A204.1 (cell line): ENCODE measurements at regions not wholly inside any gene's neighbourhood (a gene's known extent, or its start where the extent isn't known, plus 50 kb on each side); places are given as distances from the start of the nearest gene placed in this dataset.
"Not testable (repeated sequence)": the region's sequence is repeated elsewhere in the genome, so short reads cannot be mapped to it uniquely, and the experiment has no call there.

ENCODE experiments used
- FAIRE-seq: peaks from 2 replicates; lab custom pipeline; 2012; peaks lifted over from hg19 to GRCh38; lab: Jason Lieb, UNC

DNA sequence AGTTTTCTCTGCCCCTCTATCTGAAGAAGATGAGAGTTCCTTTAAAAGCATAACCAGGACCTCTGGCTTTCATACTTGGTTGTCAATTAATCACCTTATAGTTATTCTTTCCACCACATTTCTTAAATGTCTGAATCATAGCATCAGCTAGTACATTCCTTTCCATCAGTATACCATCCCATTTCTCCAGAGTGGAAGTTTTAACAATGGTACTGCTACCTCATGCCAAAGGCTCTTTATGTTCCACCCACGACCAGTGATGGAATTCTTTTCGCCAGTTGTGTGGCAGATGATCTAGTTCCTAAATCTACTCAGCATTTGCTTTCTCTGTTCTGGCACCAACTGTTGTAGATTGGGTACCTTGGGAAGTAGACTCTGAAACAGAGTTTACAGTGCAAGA, 379.8 kb downstream of the ZNF674 start:
- no peak for FAIRE-seq

DNA sequence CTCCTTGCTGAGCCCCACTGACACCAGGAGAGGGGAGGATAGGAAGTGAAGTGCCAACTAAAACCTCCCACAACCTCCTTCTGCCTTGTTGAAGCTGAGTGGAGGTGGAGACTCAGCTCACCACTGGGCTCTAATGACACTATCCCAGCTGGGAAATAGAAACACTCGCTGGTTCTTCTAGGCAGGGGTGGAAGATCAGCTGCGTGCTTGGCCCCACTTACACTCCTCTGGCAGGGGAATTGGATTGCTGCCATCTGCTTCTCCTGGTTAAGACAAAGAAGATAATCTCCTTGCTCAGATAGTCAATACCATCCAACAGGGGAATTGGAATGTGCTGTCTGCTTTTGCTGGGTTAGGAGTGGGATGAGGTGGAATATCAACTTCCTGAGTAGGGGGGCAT, 392.5 kb downstream of the ZNF674 start:
- FAIRE-seq = no peak

DNA sequence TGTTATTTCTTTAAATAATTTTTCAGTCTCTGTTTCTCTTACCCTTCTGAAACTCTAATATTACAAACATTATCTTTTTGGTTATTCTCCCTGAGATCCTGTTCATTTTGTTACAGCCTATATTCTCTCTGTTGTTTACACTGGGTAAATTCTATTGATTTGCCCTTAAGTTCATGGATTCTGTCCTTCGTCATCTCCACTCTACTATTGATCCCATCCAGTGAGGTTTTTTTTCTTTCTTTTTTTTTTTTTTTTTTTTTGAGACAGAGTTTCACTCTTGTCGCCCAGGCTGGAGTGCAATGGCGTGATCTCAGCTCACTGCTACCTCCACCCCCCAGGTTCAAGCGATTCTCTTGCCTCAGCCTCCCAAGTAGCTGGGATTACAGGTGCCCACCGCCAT, 393.9 kb downstream of the ZNF674 start:
- FAIRE-seq = not testable (repeated sequence)

DNA sequence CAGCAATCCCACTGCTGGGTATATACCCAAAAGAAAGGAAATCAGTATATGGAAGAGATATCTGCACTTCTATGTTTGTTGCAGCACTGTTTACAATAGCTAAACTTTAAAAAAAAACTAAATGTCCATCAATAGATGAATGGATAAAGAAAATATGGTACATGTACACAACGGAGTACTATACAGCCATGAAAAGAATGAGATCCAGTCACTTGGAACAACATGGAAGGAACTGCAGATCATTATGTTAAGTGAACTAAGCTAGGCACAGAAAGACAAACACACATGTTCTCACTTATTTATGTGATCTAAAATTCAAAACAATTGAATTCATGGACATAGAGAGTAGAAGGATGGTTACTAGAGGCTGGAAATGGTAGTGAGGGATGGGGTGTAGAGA, 400.7 kb downstream of the ZNF674 start:
- no peak for FAIRE-seq

DNA sequence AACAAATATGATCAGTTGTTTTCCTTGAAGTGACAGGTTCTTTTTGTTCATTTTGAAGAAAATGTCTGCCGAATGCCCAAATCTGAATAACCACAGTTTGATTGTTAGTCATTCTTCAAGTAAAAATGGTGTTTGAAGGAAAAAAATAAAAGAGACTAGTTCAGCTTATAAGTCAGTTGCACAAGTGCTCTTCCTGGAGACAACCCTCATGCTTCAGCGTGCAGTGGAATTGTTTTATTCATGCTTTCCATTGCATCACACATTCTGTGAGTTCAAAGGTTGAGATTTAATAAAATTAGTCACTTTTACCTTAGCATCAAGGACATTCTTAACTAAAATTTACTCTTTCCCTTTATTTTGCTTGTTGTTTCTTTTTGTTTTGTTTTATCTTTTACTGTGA, 404.9 kb downstream of the ZNF674 start:
- FAIRE-seq = no peak

DNA sequence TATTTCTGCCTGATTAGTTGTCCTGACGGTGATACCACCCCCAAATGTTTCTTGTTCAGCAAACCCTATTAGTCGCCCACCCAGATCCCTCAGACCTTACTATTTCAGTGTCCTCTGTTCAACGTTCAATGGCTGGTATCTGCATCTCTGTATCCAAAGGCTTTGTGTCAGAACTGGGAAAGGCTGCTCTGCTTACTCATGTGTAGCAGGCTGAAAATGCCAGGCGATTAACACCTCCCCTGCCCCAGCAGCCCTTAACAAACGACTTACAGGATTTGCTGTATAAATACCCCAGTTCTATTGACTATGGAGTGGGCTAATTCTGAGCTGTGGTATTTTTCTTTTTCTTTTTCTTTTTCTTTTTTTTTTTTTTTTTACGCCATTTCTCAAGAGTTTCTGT, 415.0 kb downstream of the ZNF674 start:
- no peak for FAIRE-seq

DNA sequence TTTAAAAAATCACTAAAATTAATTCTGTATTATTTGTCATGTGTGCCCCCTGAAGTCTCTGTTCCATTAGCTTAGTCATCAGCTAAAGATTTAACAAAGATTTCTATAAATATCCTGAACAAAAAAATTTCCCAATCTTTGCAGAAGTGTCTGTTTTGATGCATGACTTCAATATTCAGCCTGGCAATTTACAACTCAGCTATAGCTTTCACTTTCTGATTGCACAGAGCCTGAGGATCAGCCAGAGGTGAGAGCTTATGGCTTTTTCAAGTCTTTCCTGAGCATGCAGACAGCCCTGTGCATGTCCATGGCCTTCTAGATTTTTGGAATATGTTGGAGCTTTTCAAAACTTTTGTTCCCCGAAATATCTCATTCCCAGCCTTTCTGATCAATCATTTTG, 420.1 kb downstream of the ZNF674 start:
- no peak for FAIRE-seq

DNA sequence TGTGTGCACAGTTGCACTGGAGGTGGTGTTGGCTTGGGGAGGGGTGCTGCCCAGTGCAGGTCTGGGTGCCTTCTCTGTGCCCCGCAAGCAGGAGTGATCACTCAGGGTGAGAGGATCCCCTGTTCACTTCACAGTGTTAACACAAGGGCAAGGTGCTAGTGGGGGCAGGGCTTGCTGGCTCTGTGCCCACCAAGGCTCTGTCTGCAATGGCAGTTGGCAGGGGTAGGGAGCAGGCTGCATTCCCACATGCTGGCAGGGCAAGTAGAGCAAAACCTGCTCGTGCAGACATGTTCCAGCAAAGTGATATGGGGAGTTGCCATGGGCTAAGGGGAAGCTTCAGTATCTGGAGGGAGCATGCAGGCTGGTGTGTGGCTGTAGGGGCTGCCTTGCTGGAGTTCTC, 428.0 kb downstream of the ZNF674 start:
- FAIRE-seq = no peak

DNA sequence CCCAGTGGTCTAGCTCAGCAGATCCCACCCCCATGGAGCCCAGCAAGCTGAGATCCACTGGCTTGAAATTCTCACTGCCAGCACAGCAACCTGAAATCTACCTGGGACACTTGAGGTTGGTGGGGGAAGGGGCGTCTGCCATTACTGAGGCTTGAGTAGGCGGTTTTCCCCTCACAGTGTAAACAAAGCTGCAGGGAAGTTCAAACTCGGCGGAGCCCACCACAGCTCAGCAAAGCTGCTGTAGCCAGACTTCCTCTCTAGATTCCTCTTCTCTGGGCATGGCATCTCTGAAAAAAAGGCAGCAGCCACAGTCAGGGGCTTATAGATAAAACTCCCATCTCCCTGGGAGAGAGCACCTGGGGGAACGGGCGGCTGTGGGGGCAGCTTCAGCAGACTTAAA, 457.9 kb downstream of the ZNF674 start:
- FAIRE-seq = not testable (repeated sequence)

DNA sequence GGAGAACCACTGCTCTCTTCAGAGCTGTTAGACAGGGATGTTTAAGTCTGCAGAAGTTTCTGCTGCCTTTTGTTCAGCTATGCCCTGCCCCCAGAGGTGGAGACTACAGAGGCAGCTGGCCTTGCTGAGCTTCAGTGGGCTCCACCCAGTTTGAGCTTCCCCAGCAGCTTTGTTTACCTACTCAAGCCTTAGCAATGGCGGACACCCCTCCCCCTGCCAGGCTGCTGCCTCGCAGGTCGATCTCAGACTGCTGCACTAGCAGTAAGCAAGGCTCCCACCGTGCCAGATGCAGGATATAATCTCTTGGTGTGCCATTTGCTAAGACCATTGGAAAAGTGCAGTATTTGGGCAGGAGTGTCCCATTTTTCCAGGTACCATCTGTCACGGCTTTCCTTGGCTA, 465.1 kb downstream of the ZNF674 start:
- FAIRE-seq = not testable (repeated sequence)

DNA sequence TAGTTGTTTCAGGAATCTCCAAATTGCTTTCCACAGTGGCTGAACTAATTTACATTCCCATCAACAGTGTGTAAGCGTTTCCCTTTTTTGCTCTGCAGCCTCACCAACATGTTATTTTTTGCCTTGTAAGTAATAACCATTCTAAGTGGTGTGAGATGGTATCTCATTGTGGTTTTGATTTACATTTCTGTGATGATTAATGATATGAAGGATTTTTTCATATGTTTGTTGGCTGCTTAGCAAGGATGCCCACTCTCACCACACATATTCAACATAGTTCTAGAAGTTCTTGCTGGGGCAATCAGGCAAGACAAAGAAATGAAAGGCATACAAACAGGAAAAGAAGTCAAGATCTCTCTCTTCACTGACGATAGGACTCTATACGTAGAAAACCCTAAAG, 472.4 kb downstream of the ZNF674 start:
- FAIRE-seq = no peak

DNA sequence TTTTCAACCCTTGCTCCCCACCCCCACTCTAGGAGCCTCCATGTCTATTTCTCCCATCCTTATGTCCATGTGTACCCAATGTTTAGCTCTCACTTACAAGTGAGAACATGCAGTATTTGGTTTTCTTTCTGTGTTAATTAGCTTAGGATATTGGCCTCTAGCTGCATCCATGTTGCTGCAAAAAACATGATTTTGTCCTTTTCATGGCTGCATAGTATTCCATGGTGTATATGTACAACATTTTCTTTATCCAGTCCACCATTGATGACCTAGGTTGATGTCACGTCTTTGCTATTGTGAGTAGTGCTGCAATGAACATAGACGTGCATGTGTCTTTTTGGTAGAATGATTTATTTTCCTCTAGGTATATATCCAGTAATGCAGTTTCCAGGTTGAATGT, 472.8 kb downstream of the ZNF674 start:
- no peak for FAIRE-seq

DNA sequence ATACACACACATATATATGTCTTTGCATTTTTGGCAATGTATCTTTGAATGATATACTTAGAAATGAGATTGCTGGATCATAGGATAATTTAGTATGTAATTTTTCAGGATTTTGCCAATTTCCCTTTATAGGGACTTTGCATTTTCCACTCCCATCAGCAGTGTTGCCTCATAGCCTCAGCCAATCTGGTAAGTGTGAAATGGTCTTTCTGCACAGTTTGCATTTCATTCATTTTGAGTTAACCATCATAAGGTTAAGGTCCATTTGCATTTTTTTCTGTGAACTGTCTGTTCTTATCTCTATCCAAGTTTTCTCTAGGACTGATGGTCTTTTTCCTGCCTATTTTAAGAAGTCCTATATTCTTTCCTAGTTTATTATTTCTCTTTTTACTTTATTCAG, 474.8 kb downstream of the ZNF674 start:
- FAIRE-seq = no peak

DNA sequence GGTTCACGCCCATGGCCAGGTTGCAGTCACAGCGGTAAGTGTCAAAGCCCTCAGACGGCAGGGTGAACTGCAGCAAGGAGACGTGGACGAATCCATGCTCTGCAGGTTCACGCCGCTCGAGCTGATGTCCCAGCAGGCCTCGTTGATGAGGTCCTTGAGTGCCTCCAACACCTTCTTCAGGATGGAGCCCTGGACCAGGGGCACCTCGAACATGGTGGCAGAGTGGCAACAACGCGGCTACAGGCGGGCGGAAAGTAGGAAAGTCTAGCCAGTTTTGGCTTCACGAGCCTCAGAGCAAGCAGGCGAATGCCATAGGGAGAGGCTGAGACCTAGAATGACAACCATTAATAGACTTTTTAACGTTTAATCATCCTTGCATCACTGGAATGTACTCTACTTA, 485.9 kb downstream of the ZNF674 start:
- no peak for FAIRE-seq

DNA sequence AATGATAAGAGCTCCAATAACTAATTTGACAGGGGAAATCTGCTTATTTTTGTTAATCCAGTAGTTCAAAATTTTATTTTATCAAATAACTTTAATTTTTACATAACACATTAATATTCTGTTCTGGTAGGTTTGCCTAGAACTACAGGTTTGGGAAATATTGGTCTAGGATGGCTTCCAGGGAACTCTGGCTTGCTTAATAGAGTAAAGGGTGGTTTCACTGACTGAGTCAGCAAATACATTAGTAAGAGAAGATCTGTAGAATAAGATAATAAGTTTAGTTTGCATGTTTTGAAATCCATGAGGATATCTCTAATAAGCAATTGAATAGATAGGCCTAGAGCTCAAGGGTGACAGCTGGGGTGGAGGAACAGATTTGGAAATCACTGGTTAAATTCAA, 500.7 kb downstream of the ZNF674 start:
- no peak for FAIRE-seq

DNA sequence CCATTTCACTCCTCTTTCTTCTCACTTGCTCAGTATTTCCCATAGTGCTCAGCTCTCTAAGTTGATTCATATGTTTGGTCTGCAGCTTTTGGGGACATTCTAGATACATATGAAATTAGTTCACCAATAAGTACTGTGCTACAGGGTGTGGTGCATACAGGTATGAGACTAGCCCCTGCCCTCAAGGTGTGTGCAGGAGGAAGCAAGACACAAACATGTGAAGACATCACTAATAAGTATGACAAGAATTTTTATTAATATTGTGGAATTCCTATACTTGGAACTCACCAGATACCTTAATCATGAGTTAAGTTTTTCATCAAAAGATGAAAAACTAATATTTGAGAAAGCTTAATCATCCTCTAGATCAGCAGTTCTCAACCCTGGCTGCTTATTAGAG, 505.2 kb downstream of the ZNF674 start:
- FAIRE-seq = no peak

DNA sequence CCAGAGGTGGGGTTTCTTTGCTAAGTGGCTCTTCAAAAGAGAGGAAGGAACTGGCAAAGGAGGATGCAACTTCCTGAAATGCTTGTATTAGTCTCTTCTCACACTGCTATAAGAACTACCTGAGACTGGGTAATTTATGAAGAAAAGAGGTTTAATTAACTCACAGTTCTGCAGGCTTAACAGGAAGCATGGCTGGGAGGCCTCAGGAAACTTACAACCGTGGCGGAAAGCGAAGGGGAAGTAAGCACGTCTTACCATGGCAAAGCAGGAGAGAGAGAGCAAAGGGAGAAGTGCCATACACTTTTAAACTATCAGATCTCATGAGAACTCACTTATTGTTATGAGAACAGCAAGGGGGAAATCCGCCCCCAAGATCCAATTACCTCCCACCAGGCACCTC, 505.7 kb downstream of the ZNF674 start:
- no peak for FAIRE-seq

DNA sequence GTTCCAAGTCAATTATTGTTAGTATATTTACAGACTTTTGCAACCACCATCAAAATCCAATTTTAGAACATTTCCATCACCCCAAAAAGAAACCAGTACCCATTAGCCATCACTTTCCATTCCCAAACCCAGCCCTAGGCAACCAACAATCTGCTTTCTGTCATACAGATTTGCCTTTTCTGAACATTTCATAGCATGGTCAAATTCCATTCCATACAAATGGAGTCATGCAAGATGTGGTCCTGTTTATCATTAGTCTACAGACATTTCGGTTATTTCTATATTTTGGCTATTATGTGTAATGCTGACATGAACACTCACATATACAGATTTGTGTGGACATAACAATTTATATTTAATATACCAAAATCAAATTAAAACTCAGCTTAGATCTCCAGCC, 508.7 kb downstream of the ZNF674 start:
- no peak for FAIRE-seq

DNA sequence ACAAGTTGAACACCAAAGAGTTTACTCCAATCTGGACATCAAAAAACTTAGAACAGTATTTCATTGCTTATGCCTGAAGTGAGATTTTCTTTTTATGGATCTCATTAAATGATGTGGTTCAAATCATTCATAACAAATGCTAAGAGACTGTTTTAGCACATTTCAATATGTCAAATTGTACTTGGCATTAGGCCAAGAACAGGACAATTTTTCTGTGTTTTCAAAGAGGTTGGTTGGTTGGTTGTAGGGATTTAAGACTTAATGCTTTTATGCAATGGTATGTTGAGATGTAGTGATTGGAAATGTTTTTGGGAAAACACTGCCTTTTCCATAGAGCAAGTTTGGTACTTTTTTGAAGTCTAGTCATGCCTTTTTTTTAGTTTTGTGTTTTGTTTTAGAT, 510.4 kb downstream of the ZNF674 start:
- no peak for FAIRE-seq

DNA sequence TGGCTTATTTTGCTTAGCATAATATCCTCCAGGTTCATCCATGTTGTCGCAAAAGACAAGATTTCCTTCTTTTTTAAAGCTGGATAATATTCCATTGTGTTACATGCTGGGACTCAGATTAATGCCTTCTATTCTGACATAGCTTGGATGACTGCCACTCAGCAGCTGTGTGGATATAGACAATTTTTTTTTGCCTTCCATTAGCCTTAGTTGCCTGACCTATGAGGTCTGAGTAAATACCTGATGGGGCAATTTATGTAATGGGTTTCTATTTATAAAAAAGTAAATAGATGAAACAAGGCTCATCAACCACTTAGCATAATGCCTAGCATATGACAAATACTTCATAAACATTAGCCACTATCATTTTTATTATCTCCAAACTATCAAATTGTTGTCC, 515.4 kb downstream of the ZNF674 start:
- FAIRE-seq = no peak

DNA sequence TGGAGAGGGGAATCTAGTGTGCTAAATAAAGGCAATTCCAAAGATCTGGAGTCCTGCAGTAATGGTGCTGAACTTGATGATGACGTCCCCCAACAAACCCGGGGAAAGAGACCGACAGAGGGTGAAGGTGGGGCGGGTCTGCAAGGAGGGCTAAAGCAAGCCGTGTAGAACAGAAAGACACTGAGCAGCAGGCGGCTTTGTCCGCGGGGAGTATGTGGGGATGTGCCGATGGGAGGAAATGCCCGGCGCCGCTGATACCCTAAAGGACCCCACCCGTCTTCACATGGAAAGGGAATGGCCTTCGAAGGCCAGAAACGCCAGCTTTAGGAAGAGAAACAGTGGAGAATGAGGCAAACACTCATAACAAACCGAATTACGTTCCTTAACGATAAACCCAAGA, 528.9 kb downstream of the ZNF674 start:
- no peak for FAIRE-seq

DNA sequence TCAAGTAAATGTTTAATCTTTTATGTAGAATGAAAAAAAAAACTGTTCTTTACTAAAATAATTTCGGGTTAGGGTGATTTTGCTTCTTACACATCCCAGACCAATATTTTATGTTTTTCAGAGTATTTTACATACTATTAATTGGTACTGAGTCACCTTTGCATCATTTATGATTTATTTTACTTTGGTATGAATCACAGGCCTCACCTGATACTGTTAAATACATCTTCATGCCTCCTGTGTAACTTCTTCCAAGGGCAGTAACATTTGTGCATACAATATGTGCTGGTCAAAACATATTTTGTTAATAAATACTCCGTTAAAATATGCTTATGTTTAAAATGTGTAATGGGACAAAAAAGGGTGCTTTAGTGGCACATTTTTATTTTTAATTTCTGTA, 529.6 kb downstream of the ZNF674 start:
- no peak for FAIRE-seq

DNA sequence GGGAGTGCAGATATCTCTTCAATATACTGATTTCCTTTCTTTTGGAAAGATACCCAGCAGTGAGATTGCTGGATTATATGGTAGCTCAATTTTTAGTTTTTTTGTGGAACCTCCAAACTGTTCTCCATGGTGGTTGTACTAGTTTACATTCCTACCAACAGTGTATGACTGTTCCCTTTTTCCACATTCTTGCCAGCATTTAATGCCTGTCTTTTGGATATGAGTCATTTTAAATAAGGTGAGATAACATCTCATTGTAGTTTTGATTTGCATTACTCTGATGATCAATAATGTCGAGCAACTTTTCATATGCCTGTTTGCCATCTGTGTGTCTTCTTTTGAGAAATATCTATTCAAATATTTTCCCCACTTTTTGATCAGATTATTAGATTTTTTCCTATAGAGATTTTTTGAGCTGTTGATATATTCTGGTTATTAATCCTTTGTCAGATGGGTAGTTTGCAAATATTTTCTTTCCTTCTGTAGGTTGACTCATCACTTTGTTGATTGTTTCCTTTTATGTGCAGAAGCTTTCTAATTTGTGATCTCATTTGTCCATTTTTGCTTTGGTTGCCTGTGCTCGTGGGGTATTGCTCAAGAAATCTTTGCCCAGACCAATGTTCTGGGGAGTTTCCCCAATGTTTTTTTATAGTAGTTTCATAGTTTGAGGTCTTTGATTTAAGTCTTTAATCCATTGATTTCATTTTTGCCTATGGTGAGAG, 552.7 kb downstream of the ZNF674 start:
- no peak for FAIRE-seq

DNA sequence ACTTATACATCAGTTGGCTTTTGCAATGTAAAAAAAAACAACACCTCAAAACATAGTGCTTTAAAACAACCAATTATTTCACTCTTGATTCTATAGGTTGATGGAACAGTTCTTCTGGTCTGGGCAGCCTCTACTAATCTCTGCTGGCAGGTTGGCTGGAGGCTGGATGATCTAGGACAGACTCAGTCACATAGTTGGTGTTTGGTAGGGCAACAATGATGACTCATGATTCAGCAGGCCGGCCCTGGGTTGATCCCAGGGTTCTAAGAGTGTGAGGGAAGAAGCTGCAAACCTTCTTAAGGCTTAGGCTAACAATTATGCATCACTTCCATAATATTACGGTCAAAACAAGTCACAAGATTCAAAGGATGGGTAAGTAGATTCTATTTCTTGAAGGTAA, 558.2 kb downstream of the ZNF674 start:
- no peak for FAIRE-seq

DNA sequence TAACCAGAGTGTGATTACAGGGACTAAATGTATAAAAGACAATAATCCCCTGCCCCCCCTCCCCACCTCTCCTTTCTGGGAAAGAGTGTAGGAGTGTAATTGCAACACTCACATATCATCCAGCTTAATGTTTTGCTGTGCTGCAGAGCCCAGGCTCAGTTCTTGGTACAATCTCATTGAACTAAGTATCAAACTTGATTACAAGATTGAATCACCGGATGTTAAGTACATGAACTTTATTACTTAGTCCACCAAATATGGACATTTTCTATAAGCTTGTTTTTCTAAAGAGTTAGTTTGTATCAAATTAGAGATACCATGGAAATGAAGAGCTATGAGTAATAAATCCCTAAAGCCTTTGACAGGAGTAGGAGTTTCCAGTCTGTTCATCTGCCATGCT, 559.1 kb downstream of the ZNF674 start:
- no peak for FAIRE-seq
